A673 (cell line): ENCODE measurements at regions not wholly inside any gene's neighbourhood (a gene's known extent, or its start where the extent isn't known, plus 50 kb on each side); places are given as distances from the start of the nearest gene placed in this dataset.

ENCODE experiments used
- CTCF ChIP-seq: fragments of 300-800, 200-600 bp; sonication (generic); conservative IDR thresholded peaks from 2 replicates; pipeline ENCODE4 v1.5.1; 2017; ENCODE audit warnings: low read depth, mild to moderate bottlenecking, antibody characterized with exemption, low read length, moderate library complexity, mixed read lengths
- EZH2 ChIP-seq: fragments of 200-600 bp; sonication (generic); IDR thresholded peaks from 2 replicates; pipeline ENCODE4 v1.6.1; 2017; ENCODE audit warnings: borderline replicate concordance, low read depth, mild to moderate bottlenecking, mixed read lengths, antibody characterized with exemption, low read length; ENCODE audit not compliant: poor library complexity, severe bottlenecking

- TF ChIP-seq EZH2 = no peak
- no peak for TF ChIP-seq CTCF
Observed at GRCh38 chr16:17692484-17692883, 221.7 kb upstream of the XYLT1 start.
